ENCODE measurements at regions not wholly inside any gene's neighbourhood (a gene's known extent, or its start where the extent isn't known, plus 50 kb on each side); places are given as distances from the start of the nearest gene placed in this dataset.

DNA sequence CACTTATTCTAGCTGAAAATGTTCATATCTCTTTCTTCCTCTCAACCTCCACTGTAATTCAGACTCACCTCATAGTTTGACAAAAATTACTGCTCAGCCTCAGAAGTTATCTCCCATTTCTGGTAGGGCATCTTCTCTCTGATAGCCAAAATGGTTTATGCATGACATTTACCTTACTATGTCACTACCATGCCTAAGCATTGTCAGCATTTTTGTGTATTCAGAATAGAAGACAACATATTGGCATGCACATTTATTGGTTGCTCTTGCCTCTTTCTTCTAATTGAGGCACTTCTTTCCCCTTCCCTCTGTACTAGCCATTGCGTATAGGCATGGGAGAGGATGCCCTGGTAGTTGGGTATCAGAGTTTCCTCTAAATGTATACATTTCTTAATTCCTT, 406.1 kb upstream of the DCC start:
- no peak for TF ChIP-seq POLR2A (IDR thresholded peaks at IDR 0.05; ENCODE audit: low read length)
- no peak for TF ChIP-seq GATA1 (IDR thresholded peaks at IDR 0.05; ENCODE audit: low read depth, low read length)
